ENCODE measurements at regions not wholly inside any gene's neighbourhood (a gene's known extent, or its start where the extent isn't known, plus 50 kb on each side); places are given as distances from the start of the nearest gene placed in this dataset.
A peak's percentile ranks its signal among the peaks of the same experiment; 100 is the strongest.

DNA sequence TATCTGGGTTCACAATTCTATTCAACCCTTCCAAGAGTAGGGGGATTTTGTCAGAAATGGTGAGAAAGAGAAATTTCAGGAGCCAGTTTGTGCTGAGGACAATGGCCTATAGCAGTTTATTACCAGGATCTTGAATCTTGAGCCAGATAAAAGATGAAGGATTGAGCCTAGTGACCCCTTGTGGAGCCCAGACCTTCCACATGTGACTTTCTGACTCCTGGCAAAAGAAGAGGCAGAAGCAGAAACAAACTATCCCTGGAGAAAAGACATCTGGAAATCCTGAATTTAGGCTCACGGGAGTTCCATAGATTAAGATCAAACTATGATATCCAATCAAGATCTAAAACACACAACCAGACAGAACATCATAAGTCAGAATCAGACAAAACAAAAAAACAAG is 60.9 kb upstream of the CHRM2 start:
- peaks cover 0 to 2% (median 1%) of the 10 kb centered on the region in 3 donors for H3K27me3 Mint-ChIP-seq (ENCODE audit: low read depth in 3 of 3)
- no peak overlapping the region for H3K4me3 Mint-ChIP-seq

DNA sequence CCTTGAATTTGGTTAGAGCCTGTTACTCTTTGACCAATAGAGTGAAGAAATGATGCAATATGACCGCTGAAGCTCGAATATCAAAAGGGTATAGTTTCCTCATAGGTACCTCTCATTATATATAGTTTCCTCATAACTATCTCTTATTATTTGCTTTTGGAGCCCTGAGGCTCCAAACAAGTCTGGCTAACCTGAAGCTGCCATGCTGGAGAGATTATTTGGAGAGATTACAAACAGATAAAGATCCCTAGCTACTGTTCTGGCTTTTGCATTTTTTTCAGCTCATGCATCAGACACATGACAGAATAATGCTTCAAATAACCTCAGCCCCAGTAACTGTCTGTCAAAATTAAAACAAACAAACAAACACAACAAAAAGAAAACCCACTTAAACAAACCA is 65.4 kb upstream of the CHRM2 start:
- H3K27me3 Mint-ChIP-seq (ENCODE audit: low read depth in 3 of 3): peaks cover 0 to 5% (median 2%) of the 10 kb centered on the region in 3 donors
- no peak overlapping the region for H3K27ac Mint-ChIP-seq
- no peak overlapping the region for H3K4me3 Mint-ChIP-seq
- peaks cover 15 to 36% (median 22%) of the 10 kb centered on the region in 6 donors for H3K9me3 Mint-ChIP-seq
- peaks cover 0 to 8% (median 0%) of the 10 kb centered on the region in 3 donors for H3K36me3 Mint-ChIP-seq
- no peaks in the 10 kb centered on the region for H3K4me1 Mint-ChIP-seq
- no peak for DNase-seq

More for the DNA sequence above, 60.9 kb upstream of the CHRM2 start:
- Mint-ChIP-seq H3K27ac (peak overlapping the region in 1 of 6 donors; percentile 9), H3K36me3 (peaks cover 0 to 4% (median 0%) of the 10 kb centered on the region in 3 donors), H3K4me1 (no peaks in the 10 kb centered on the region), H3K9me3 (peaks cover 13 to 51% (median 25%) of the 10 kb centered on the region in 6 donors)
- DNase-seq: no peak

DNA sequence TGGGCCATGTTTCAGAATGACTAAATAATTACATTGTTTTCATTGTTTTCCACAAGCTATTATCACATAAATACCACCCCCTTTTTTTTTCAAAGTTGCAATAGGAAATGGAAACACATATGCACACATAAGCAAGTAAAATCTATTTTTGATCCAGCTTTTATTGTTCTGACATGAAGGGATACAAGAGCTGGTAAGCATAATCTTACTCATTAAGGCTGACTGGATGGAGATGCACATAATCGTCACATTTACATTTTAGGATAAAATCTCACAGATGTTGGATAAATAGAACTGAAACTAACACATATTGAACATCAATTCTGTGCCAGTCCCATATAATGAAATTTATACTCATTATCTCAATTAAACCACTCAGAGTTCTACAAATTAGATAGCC is 84.5 kb upstream of the CHRM2 start:
- Mint-ChIP-seq H3K4me1 (no peaks in the 10 kb centered on the region), H3K36me3 (peaks cover 0 to 4% (median 0%) of the 10 kb centered on the region in 3 donors), H3K4me3 (no peak overlapping the region), H3K27ac (no peak overlapping the region), H3K9me3 (peaks cover 9 to 22% (median 12%) of the 10 kb centered on the region in 6 donors), H3K27me3 (ENCODE audit: low read depth in 3 of 3) (no peaks in the 10 kb centered on the region)
- no peak for DNase-seq

DNA sequence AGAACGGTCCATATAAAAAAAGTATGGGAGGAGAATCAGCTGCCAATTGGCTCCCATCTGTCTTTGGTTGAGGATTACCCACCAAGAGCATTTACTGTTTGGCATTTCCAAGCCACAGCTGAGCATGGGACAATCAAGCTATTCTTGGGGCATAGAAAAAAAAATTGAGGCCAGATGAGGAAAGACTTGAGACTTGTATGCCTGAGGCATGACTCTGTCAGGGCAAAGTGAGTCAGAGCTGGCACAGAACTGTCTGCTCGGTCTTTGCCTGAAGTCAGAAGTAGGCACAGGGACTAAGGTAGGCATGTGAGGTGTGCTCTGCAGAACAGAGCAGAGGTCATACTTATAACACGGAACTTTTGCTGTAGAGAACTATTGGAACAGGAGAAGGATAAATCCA is 126.5 kb upstream of the CHRM2 start:
- H3K9me3 Mint-ChIP-seq: peaks cover 10 to 62% (median 33%) of the 10 kb centered on the region in 6 donors
- peaks cover 0 to 2% (median 0%) of the 10 kb centered on the region in 3 donors for H3K27me3 Mint-ChIP-seq (ENCODE audit: low read depth in 3 of 3)
- no peak overlapping the region for H3K27ac Mint-ChIP-seq
- DNase-seq: no peak
- peaks cover 0 to 4% (median 0%) of the 10 kb centered on the region in 3 donors for H3K36me3 Mint-ChIP-seq
- no peaks in the 10 kb centered on the region for H3K4me1 Mint-ChIP-seq
- H3K4me3 Mint-ChIP-seq: no peak overlapping the region

DNA sequence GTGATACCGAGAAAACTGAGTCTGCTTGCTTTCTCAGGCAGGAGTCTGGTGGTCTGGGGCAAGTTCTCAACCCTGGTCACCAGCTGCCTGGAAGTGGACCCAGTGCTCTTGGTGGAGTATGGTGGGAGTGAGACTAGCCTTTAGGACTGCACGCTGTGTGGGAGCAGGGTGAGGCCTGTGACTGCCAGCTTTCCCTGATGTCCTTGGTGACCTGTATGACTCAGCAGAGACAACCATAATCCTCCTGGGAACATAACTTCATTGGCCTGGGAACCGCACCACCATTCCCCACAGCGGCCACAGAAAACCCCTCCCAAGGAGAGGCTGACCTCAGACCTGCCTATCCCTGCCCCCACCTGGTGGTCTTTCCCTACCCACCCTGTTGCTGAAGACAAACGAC is 139.5 kb upstream of the CHRM2 start:
- Mint-ChIP-seq H3K4me1 (no peaks in the 10 kb centered on the region), H3K9me3 (peaks cover 23 to 63% (median 39%) of the 10 kb centered on the region in 6 donors), H3K27ac (no peak overlapping the region), H3K36me3 (no peaks in the 10 kb centered on the region), H3K4me3 (no peak overlapping the region), H3K27me3 (ENCODE audit: low read depth in 3 of 3) (peaks cover 0 to 2% (median 0%) of the 10 kb centered on the region in 3 donors)
- no peak for DNase-seq

DNA sequence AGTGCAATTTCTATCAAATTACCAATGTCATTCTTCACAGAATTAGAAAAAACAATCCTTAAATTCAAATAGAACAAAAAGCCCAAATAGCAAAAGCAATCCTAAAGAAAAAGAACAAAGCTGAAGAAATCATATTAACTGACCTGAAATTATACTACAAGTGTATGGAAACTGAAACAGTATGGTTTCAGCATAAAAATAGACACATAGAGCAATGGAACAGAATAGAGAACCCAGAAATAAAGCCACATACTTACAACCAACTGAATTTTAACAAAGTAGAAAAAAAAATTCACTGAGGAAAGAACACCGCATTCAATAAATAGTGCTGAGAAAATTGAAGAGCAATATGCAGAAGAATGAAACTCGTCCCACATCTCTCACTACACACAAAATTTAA is 142.0 kb upstream of the CHRM2 start:
- no peaks in the 10 kb centered on the region for H3K36me3 Mint-ChIP-seq
- H3K27ac Mint-ChIP-seq: no peak overlapping the region
- no peaks in the 10 kb centered on the region for H3K4me1 Mint-ChIP-seq
- no peak overlapping the region for H3K4me3 Mint-ChIP-seq
- peaks cover 0 to 2% (median 0%) of the 10 kb centered on the region in 3 donors for H3K27me3 Mint-ChIP-seq (ENCODE audit: low read depth in 3 of 3)
- no peak for DNase-seq
- H3K9me3 Mint-ChIP-seq: peaks cover 14 to 45% (median 30%) of the 10 kb centered on the region in 6 donors

DNA sequence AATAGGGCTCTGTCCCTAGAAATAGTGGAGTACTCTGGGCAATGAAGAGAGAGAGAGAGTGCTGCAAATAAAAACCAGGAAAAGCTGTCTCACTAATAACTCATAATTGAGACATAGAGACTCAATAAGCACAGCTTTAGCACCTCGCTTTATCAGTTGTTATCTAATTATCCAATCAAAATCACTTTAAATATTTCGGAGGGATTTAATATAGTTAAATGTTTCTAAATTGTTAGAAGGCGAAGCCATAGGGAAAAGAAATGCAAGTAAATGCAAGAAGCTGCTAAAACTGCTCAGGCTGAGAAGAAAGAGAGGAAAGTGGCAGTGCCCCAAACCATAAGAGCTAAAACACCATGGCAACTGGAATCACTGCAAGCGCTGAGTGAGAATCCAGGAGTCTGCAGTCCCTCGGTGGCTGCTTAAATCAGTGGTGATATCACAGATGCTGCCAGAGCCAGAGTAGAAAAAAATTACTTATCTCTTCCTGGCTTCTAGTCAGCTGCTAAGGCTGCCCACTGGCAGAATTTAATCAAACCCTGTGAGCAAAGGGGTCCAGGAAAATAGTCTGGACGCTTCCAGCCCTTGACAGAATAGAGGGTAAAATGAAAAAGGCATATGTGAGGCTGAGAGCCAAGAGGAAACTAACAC is 150.4 kb upstream of the CHRM2 start:
- Mint-ChIP-seq H3K27me3 (ENCODE audit: low read depth in 3 of 3) (no peaks in the 10 kb centered on the region), H3K9me3 (peaks cover 11 to 46% (median 23%) of the 10 kb centered on the region in 6 donors), H3K4me3 (no peak overlapping the region), H3K27ac (no peak overlapping the region), H3K4me1 (no peaks in the 10 kb centered on the region), H3K36me3 (no peaks in the 10 kb centered on the region)
- no peak for DNase-seq

DNA sequence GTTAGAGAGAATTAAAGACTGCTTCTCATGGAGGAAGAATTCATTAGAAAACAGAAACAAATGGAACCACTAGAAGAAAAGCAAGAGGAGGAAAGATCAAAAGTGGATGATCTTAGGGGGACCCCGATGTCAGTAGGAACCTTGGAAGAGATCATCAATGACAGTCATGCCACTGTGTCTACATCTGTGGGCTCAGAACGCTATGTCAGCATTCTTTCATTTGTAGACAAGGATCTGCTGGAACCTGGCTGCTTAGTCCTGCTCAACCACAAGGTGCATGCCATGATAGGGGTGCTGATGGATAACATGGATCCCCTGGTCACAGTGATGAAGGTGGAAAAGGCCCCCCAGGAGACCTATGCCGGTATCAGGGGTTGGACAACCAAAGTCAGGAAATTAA is 154.4 kb upstream of the CHRM2 start:
- DNase-seq: no peak
- no peaks in the 10 kb centered on the region for H3K4me1 Mint-ChIP-seq
- H3K4me3 Mint-ChIP-seq: no peak overlapping the region
- H3K27me3 Mint-ChIP-seq (ENCODE audit: low read depth in 3 of 3): no peaks in the 10 kb centered on the region
- no peak overlapping the region for H3K27ac Mint-ChIP-seq
- no peaks in the 10 kb centered on the region for H3K36me3 Mint-ChIP-seq
- peaks cover 9 to 59% (median 21%) of the 10 kb centered on the region in 6 donors for H3K9me3 Mint-ChIP-seq

DNA sequence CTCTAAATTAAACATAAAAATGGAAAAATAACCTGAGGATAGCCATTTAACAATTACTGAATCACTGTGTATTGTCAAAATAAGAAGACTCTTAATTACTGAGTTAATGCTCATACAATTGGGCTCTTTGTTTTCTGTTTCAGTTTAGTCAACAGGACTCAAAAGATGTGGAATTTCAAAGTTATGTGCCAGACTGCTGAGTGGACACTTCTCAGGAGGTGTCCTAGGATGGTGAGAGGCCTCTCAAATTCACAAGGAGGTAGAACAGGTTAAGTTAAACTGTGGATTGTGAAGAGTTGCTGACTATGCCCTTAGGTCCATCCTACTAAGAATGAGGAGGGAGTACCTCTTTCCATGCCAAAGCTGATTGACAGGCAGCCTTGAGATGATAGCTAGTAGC is 157.7 kb upstream of the CHRM2 start:
- no peaks in the 10 kb centered on the region for H3K36me3 Mint-ChIP-seq
- H3K27ac Mint-ChIP-seq: no peak overlapping the region
- peaks cover 8 to 68% (median 19%) of the 10 kb centered on the region in 6 donors for H3K9me3 Mint-ChIP-seq
- no peak for DNase-seq
- H3K27me3 Mint-ChIP-seq (ENCODE audit: low read depth in 3 of 3): no peaks in the 10 kb centered on the region
- H3K4me3 Mint-ChIP-seq: no peak overlapping the region
- H3K4me1 Mint-ChIP-seq: no peaks in the 10 kb centered on the region

DNA sequence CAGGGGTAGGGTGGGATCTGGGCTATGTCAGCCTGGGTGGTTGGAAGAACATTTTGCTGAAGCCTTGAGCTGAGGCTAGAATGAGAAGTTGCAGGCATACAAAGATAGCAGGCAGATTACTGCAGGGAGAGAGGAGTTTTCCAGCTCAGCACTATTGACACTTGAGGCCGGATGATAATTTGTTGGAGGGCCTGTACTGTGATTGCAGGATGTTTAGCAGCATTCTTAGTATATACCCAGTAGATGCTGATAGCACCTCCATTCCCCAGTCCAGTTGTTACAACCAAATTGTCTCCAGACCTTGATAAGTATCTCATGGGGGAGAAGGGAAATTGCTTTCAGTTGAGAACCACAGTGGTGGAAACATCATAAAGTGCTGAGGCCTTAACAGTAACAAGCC is 158.6 kb upstream of the CHRM2 start:
- no peak for DNase-seq
- Mint-ChIP-seq H3K4me3 (no peak overlapping the region), H3K27me3 (ENCODE audit: low read depth in 3 of 3) (no peaks in the 10 kb centered on the region), H3K4me1 (no peaks in the 10 kb centered on the region), H3K27ac (no peak overlapping the region), H3K36me3 (no peaks in the 10 kb centered on the region), H3K9me3 (peaks cover 10 to 73% (median 19%) of the 10 kb centered on the region in 6 donors)

DNA sequence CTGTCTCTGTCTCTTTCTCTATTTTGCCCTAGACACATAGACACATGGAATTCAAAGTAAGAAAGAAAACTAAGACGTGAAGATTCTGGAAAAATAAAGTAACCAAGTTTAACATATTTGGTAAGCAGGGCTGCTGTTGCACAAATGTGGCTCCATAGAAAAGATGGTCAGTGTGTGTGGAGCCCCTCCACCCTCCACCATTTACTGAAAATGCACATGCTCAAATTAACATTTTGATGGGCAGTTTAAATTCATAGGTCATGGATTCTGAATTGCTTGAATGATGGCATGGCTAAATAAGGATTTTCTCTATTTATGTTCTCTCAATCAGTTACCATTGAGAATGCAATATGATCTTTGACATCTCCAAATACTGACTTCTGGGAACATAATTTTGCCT is 165.5 kb upstream of the CHRM2 start:
- no peak overlapping the region for H3K27ac Mint-ChIP-seq

DNA sequence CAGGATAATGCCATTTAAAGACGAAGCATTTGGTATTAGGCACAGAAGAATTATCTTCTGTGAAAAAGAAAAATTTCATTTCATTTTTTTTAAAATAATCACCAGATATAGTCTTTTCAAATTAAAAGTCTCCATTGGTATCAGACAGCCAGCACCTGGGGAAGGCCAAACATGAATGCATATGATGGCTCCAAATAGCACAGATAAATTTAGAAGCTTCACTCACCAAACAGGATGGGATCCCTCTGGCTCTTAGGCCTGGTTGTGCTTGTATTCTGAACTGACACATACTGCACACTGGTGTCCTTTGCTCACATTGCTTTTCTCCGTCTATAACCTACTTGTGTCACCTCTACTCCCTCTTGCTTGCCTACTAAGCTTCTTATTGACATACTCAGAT is 169.5 kb upstream of the CHRM2 start:
- Mint-ChIP-seq H3K4me3 (no peak overlapping the region), H3K9me3 (peaks cover 2 to 25% (median 13%) of the 10 kb centered on the region in 6 donors), H3K27ac (no peak overlapping the region), H3K4me1 (no peaks in the 10 kb centered on the region), H3K36me3 (no peaks in the 10 kb centered on the region), H3K27me3 (ENCODE audit: low read depth in 3 of 3) (peaks cover 0 to 2% (median 0%) of the 10 kb centered on the region in 3 donors)
- no peak for DNase-seq

More for the DNA sequence above, 165.5 kb upstream of the CHRM2 start:
- H3K4me1 Mint-ChIP-seq: no peaks in the 10 kb centered on the region
- no peak for DNase-seq
- H3K9me3 Mint-ChIP-seq: peaks cover 2 to 43% (median 10%) of the 10 kb centered on the region in 6 donors
- no peaks in the 10 kb centered on the region for H3K36me3 Mint-ChIP-seq
- H3K27me3 Mint-ChIP-seq (ENCODE audit: low read depth in 3 of 3): no peaks in the 10 kb centered on the region
- H3K4me3 Mint-ChIP-seq: no peak overlapping the region

DNA sequence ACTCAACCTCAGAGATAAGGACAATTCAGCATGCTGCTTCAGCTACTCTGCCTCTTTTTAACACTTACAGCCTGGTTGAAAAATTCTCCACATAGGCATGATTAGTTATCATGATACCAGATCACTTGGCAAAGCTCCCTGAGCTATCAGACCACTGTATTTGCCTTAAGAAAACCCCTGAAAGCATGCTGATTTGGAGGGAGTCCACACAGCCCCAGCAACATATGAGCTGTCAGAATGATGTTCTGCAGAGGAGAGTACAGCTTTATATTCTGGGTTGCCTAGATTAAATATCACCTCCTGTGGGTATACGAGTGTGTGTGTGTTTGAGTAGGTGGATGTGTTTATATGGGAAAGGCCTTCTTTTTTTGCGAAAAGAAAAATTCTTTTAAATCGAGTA is 170.2 kb upstream of the CHRM2 start:
- H3K27ac Mint-ChIP-seq: no peak overlapping the region
- H3K4me1 Mint-ChIP-seq: no peaks in the 10 kb centered on the region
- peaks cover 2 to 25% (median 14%) of the 10 kb centered on the region in 6 donors for H3K9me3 Mint-ChIP-seq
- H3K27me3 Mint-ChIP-seq (ENCODE audit: low read depth in 3 of 3): peaks cover 0 to 2% (median 0%) of the 10 kb centered on the region in 3 donors
- H3K36me3 Mint-ChIP-seq: no peaks in the 10 kb centered on the region
- no peak overlapping the region for H3K4me3 Mint-ChIP-seq
- no peak for DNase-seq

DNA sequence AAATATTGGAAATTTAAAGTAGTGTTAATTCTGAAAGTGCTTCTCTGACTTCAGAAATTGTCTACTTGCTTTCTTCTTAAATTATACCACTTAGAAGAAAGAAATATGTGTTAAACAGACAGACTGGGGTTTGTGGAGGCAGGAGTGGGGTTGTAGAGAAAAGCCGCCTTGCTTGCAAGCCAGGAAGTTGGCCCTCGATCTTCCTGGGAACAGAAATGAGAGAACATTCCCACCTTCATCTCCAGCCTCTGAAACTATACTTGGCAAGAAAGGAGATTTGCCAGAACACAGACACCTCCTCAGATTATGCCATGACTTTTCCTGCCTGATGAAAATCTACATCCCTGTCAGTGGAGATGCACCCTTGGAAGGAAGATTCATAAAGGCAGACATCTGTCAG is 171.2 kb upstream of the CHRM2 start:
- no peak overlapping the region for H3K4me3 Mint-ChIP-seq
- H3K36me3 Mint-ChIP-seq: no peaks in the 10 kb centered on the region
- H3K27me3 Mint-ChIP-seq (ENCODE audit: low read depth in 3 of 3): peaks cover 0 to 2% (median 0%) of the 10 kb centered on the region in 3 donors
- H3K27ac Mint-ChIP-seq: no peak overlapping the region
- no peaks in the 10 kb centered on the region for H3K4me1 Mint-ChIP-seq
- DNase-seq: no peak
- peaks cover 0 to 28% (median 13%) of the 10 kb centered on the region in 6 donors for H3K9me3 Mint-ChIP-seq
